ENCODE measurements at regions not wholly inside any gene's neighbourhood (a gene's known extent, or its start where the extent isn't known, plus 50 kb on each side); places are given as distances from the start of the nearest gene placed in this dataset.

- Histone ChIP-seq H4K91ac (replicated peaks; ENCODE audit: insufficient read length, low read length) (no peak overlapping the region), H3K56ac (replicated peaks; ENCODE audit: insufficient read length, low read depth, low read length) (no peak overlapping the region), H3K23ac (ENCODE audit: insufficient read length) (no peak overlapping the region), H3K79me1 (ENCODE audit: low read depth, low read length) (no peaks in the 10 kb centered on the region), H4K5ac (ENCODE audit: insufficient read length, low read depth, low read length) (no peak overlapping the region), H3K4me1 (replicated peaks in 1 of 4; ENCODE audit: control insufficient read depth in 3 of 4, insufficient read depth in 4 of 4, low read length in 3 of 4) (no peaks in the 10 kb centered on the region), H3K14ac (ENCODE audit: insufficient read length) (no peak overlapping the region), H3K27ac (ENCODE audit: low read depth, low read length) (no peak overlapping the region), H2BK12ac (ENCODE audit: low read depth, low read length) (no peak overlapping the region), H2BK15ac (ENCODE audit: low read length) (no peak overlapping the region), H2AK5ac (ENCODE audit: low read depth, low read length) (no peak overlapping the region), H3K4me2 (ENCODE audit: insufficient read depth in 1 of 2, low read depth in 2 of 2, low read length in 2 of 2) (no peak overlapping the region), H2BK5ac (ENCODE audit: low read depth, low read length) (no peak overlapping the region), H2BK20ac (ENCODE audit: low read length) (no peak overlapping the region), H3K27me3 (replicated peaks in 1 of 4; ENCODE audit: control insufficient read depth in 3 of 4, extremely low read depth in 1 of 4, insufficient read depth in 3 of 4, low read length in 3 of 4) (no peaks in the 10 kb centered on the region), H4K8ac (ENCODE audit: extremely low read depth, insufficient read depth, low read length) (no peak overlapping the region), H3K4ac (replicated peaks; ENCODE audit: insufficient read length, low read depth, low read length) (no peak overlapping the region), H2BK120ac (replicated peaks; ENCODE audit: low read depth, low read length) (no peak overlapping the region), H2AFZ (ENCODE audit: low read length) (no peak overlapping the region), H3K9ac (replicated peaks in 1 of 4; ENCODE audit: extremely low read depth in 1 of 4, low read depth in 3 of 4, low read length in 3 of 4) (no peak overlapping the region), H3K36me3 (ENCODE audit: control insufficient read depth in 2 of 4, insufficient read depth in 4 of 4, low read length in 3 of 4) (no peaks in the 10 kb centered on the region), H3K9me3 (ENCODE audit: insufficient read depth in 2 of 2, low read depth in 1 of 2, low read length in 1 of 2) (no peaks in the 10 kb centered on the region), H3K4me3 (ENCODE audit: extremely low read depth in 1 of 4, insufficient read depth in 2 of 4, low read depth in 3 of 4, low read length in 4 of 4) (no peak overlapping the region), H3K23me2 (ENCODE audit: low read depth, low read length) (no peaks in the 10 kb centered on the region), H4K20me1 (replicated peaks in 1 of 2; ENCODE audit: control insufficient read depth in 1 of 2, insufficient read depth in 2 of 2, low read length in 2 of 2) (no peaks in the 10 kb centered on the region), H3K18ac (ENCODE audit: extremely low read depth, low read length) (no peak overlapping the region), H3K79me2 (ENCODE audit: control insufficient read depth in 1 of 2, insufficient read depth in 2 of 2, low read length in 2 of 2) (no peaks in the 10 kb centered on the region)
- FAIRE-seq (no peak), DNase-seq (ENCODE audit: low read depth in 1 of 2, low spot score in 2 of 2) (no peak)
- 89% methylated on average over 7 of the region's 7 CpGs; no CpG with 5 or more reads in 1 of the 2 experiments for WGBS, 2 experiments (ENCODE audit: extremely low coverage in 1 of 2, insufficient coverage in 1 of 2, insufficient read length in 1 of 2, insufficient replicate concordance in 2 of 2, low coverage in 1 of 2, low lambda C conversion rate in 2 of 2, missing lambda C conversion rate in 1 of 2)
- ChIA-PET POLR2A (ENCODE audit: partially characterized antibody) (interaction anchor here (0.7 kb wide), 1 partner anchor 172 kb away, joined by 3 read pairs; no protein-coding TSS in a partner anchor), CTCF (ENCODE audit: partially characterized antibody) (interaction anchor here (0.8 to 3.2 kb wide), 4 partner anchors 9 to 195 kb away, joined by 3 to 13 read pairs (median 4); no protein-coding TSS in a partner anchor)
- TF ChIP-seq RAD21 (IDR thresholded peaks at IDR 0.05 in 1 of 2, conservative IDR thresholded peaks at IDR 0.05 in 1 of 2; ENCODE audit: low read depth in 2 of 2, low read length in 2 of 2), result no peak
- no peak for TF ChIP-seq EGR1 (IDR thresholded peaks at IDR 0.05; ENCODE audit: borderline replicate concordance, low read depth, low read length)
- TF ChIP-seq BCL11A (IDR thresholded peaks at IDR 0.05; ENCODE audit: low read depth in 2 of 2, low read length in 2 of 2), result no peak
- TF ChIP-seq POLR2A (IDR thresholded peaks at IDR 0.05; ENCODE audit: control extremely low read depth in 1 of 2, low read depth in 2 of 2, low read length in 2 of 2), result no peak
- TF ChIP-seq RXRA (IDR thresholded peaks at IDR 0.05; ENCODE audit: insufficient read depth, low read depth, low read length), result no peak
- TF ChIP-seq ATF3 (IDR thresholded peaks at IDR 0.05; ENCODE audit: insufficient read depth, low read depth, low read length), result no peak
- no peak for TF ChIP-seq RNF2 (IDR thresholded peaks at IDR 0.05; ENCODE audit: borderline replicate concordance, low read depth, low read length, missing control alignments, poor library complexity, severe bottlenecking)
- no peak for TF ChIP-seq ZNF274 (IDR thresholded peaks at IDR 0.05; ENCODE audit: borderline replicate concordance, extremely low read depth, low read length)
- TF ChIP-seq HDAC2 (IDR thresholded peaks at IDR 0.05; ENCODE audit: borderline replicate concordance in 1 of 2, low read depth in 2 of 2, low read length in 2 of 2), result no peak
- TF ChIP-seq TCF12 (IDR thresholded peaks at IDR 0.05; ENCODE audit: low read depth, low read length), result no peak
- TF ChIP-seq SP4 (IDR thresholded peaks at IDR 0.05; ENCODE audit: low read length), result no peak
Observed at GRCh38 chr22:27135031-27135981, 477.9 kb downstream of the MIAT start.

All from H1 (cell line).